ENCODE measurements at regions not wholly inside any gene's neighbourhood (a gene's known extent, or its start where the extent isn't known, plus 50 kb on each side); places are given as distances from the start of the nearest gene placed in this dataset.

DNA sequence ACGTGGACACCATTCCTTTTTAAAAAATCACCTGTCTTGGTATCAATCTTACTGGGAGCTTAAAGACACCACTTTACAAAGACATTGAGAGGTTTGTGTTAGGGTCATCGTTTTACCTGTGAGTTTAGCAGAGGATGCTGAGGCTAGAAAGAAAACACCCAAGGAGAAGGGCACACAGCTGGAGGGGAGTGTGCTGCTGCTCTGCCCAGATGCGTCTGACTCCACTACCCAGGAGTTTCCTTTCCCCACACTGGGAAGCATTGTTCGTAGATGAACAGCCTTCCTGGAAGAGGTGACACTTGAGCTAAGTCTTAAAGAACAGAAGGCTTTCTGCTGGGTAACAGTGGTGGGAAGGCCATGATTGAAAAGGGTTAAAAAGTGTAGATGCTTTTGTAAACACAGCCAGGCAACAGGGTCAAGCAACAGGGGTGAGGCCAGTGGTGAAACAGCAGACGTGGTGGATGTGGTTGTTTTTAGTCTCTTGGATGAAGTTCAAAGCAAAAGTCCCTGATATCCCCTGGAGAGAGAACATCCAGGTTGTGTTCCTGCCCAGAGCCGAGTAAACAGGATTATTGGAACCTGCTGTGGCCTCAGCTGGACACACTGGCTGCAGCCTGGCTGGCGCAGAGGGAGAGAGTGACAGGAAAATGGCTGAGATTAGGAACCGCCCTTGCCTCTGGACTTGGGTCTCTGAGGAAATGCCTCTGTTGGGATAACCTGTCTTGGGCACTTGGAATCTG, 198.6 kb upstream of the JUN start:
- Histone ChIP-seq H3K36me3 (no peaks in the 10 kb centered on the region), H3K27ac (peak overlapping the region in 1 of 4 donors; percentile 31), H3K27me3 (no peaks in the 10 kb centered on the region), H3K9me3 (no peaks in the 10 kb centered on the region), H3K4me1 (peaks cover 0 to 23% (median 11%) of the 10 kb centered on the region in 3 donors), H3K4me3 (no peak overlapping the region)
- TF ChIP-seq EP300 (IDR thresholded peaks at IDR 0.05) (no peak), POLR2A (IDR thresholded peaks at IDR 0.05) (no peak), POLR2AphosphoS5 (IDR thresholded peaks at IDR 0.05) (no peak), CTCF (IDR thresholded peaks at IDR 0.05) (no peak)
- ATAC-seq = peak; percentile 30
- WGBS, 2 donors (ENCODE audit: low coverage in 1 of 2) = 58 to 60% methylated on average over 5 to 7 of the region's 8 CpGs

- WGBS, 2 donors (ENCODE audit: low coverage in 1 of 2) = 22 to 28% methylated on average over 3 of the region's 3 CpGs
- no peak overlapping the region for H3K4me3 ChIP-seq
- H3K4me1 ChIP-seq = peaks cover 0 to 23% (median 11%) of the 10 kb centered on the region in 3 donors
- ATAC-seq = no peak
- no peaks in the 10 kb centered on the region for H3K9me3 ChIP-seq
- H3K36me3 ChIP-seq = no peaks in the 10 kb centered on the region
- H3K27me3 ChIP-seq = no peaks in the 10 kb centered on the region
- no peak overlapping the region for H3K27ac ChIP-seq
- TF ChIP-seq POLR2AphosphoS5 (IDR thresholded peaks at IDR 0.05) (no peak), POLR2A (IDR thresholded peaks at IDR 0.05) (no peak), CTCF (IDR thresholded peaks at IDR 0.05) (no peak), EP300 (IDR thresholded peaks at IDR 0.05) (no peak)
Measured at GRCh38 chr1:58983162-58983561, 199.3 kb upstream of the JUN start.

- H3K9me3 ChIP-seq = no peaks in the 10 kb centered on the region
- 0 to 38% methylated on average over 1 to 2 of the region's 2 CpGs for WGBS, 2 donors (ENCODE audit: low coverage in 1 of 2)
- ATAC-seq = no peak
- peaks cover 0 to 28% (median 11%) of the 10 kb centered on the region in 3 donors for H3K4me1 ChIP-seq
- H3K27me3 ChIP-seq = no peaks in the 10 kb centered on the region
- TF ChIP-seq POLR2AphosphoS5 (IDR thresholded peaks at IDR 0.05) (no peak), POLR2A (IDR thresholded peaks at IDR 0.05) (no peak), EP300 (IDR thresholded peaks at IDR 0.05) (no peak), CTCF (IDR thresholded peaks at IDR 0.05) (no peak)
- no peak overlapping the region for H3K4me3 ChIP-seq
- no peak overlapping the region for H3K27ac ChIP-seq
- H3K36me3 ChIP-seq = no peaks in the 10 kb centered on the region
Measured at GRCh38 chr1:58983633-58984245, 199.9 kb upstream of the JUN start.

- ATAC-seq = no peak
- no peaks in the 10 kb centered on the region for H3K36me3 ChIP-seq
- 57 to 63% methylated on average over 3 to 4 of the region's 4 CpGs for WGBS, 2 donors (ENCODE audit: low coverage in 1 of 2)
Measured at GRCh38 chr1:58986996-58987767, 203.3 kb upstream of the JUN start.

More at GRCh38 chr1:58986996-58987767, 203.3 kb upstream of the JUN start:
- no peaks in the 10 kb centered on the region for H3K9me3 ChIP-seq
- no peaks in the 10 kb centered on the region for H3K27me3 ChIP-seq
- peaks cover 0 to 31% (median 11%) of the 10 kb centered on the region in 3 donors for H3K4me1 ChIP-seq
- TF ChIP-seq EP300 (IDR thresholded peaks at IDR 0.05) (no peak), CTCF (IDR thresholded peaks at IDR 0.05) (no peak), POLR2AphosphoS5 (IDR thresholded peaks at IDR 0.05) (no peak), POLR2A (IDR thresholded peaks at IDR 0.05) (no peak)
- H3K4me3 ChIP-seq = no peak overlapping the region
- no peak overlapping the region for H3K27ac ChIP-seq
